ENCODE measurements at regions not wholly inside any gene's neighbourhood (a gene's known extent, or its start where the extent isn't known, plus 50 kb on each side); places are given as distances from the start of the nearest gene placed in this dataset.

DNA sequence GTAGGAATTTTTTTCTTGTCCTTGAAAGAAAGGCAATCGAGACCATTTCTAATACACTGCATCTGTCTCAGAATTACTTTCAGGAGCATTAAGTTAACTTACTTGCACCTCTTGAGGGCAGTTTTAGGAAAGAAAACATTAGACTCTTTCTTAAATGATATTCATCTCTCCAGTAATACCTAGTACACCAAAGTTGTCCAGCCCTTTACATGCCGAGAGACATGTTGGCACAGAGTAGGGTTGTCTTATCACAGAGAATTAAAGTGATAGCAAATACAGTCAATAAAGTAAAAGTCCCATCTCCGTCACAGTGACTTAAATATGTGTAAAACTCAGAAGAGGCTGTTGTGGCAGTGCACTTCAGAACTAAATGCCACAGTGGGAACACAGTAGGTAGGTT is 154.3 kb upstream of the KCNN2 start:
- TF ChIP-seq POLR2A (IDR thresholded peaks at IDR 0.05) (no peak), POLR2AphosphoS5 (IDR thresholded peaks at IDR 0.05) (no peak)
- TF ChIP-seq, protein P1, sequence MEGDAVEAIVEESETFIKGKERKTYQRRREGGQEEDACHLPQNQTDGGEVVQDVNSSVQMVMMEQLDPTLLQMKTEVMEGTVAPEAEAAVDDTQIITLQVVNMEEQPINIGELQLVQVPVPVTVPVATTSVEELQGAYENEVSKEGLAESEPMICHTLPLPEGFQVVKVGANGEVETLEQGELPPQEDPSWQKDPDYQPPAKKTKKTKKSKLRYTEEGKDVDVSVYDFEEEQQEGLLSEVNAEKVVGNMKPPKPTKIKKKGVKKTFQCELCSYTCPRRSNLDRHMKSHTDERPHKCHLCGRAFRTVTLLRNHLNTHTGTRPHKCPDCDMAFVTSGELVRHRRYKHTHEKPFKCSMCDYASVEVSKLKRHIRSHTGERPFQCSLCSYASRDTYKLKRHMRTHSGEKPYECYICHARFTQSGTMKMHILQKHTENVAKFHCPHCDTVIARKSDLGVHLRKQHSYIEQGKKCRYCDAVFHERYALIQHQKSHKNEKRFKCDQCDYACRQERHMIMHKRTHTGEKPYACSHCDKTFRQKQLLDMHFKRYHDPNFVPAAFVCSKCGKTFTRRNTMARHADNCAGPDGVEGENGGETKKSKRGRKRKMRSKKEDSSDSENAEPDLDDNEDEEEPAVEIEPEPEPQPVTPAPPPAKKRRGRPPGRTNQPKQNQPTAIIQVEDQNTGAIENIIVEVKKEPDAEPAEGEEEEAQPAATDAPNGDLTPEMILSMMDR (IDR thresholded peaks at IDR 0.05 in 8 of 11, conservative IDR thresholded peaks at IDR 0.05 in 3 of 11), result no peak
